IMR-90 (cell line): ENCODE measurements at regions not wholly inside any gene's neighbourhood (a gene's known extent, or its start where the extent isn't known, plus 50 kb on each side); places are given as distances from the start of the nearest gene placed in this dataset.
"Not testable (repeated sequence)": the region's sequence is repeated elsewhere in the genome, so short reads cannot be mapped to it uniquely, and the experiment has no call there.

Source experiments
- ATAC-seq: fragments of 200-7000 bp; cut with Tn5 transposase; 2 replicates; pipeline ENCODE4 v1.9.1; 2020; ENCODE audit warnings: low read depth, mild to moderate bottlenecking, moderate library complexity
- BruUV-seq: library from RNA; stranded (reverse); fragments of 400-500 nt; replicated peaks from 2 replicates; lab custom pipeline; 2021; lab: Mats Ljungman, UMichigan
- CTCF ChIA-PET: fragments of 300-600 bp; formaldehyde crosslinking; extraction: SDS; loops from one replicate; lab custom pipeline; 2021; ENCODE audit warnings: antibody characterized with exemption; lab: Yijun Ruan, JAX
- POLR2A ChIA-PET: fragments of 300-600 bp; sonication (Branson Sonifier 250); formaldehyde crosslinking; loops from one replicate; lab custom pipeline; 2022; ENCODE audit warnings: antibody characterized with exemption; ENCODE audit not compliant: unreplicated experiment; lab: Charles Lee
- DNase-seq: peaks from one replicate; pipeline ENCODE4 v3.0.0; 2013
- H2AFZ ChIP-seq: replicated peaks from 2 replicates; pipeline ENCODE3; 2013; ENCODE audit warnings: low read length, mild to moderate bottlenecking; ENCODE audit not compliant: poor library complexity
- H2AK5ac ChIP-seq: 2 replicates; pipeline ENCODE4 v1.6.1; 2013; ENCODE audit warnings: low read depth, low read length, inconsistent platforms
- H2AK9ac ChIP-seq: replicated peaks from 2 replicates; pipeline ENCODE3; 2013; ENCODE audit warnings: mild to moderate bottlenecking, low read depth, low read length, moderate library complexity; ENCODE audit not compliant: poor library complexity
- H2BK120ac ChIP-seq: 2 replicates; pipeline ENCODE4 v1.6.1; 2013; ENCODE audit warnings: low read depth, low read length, inconsistent platforms
- H2BK15ac ChIP-seq: 3 replicates; pipeline ENCODE4 v1.6.1; 2013; ENCODE audit warnings: low read depth, low read length, inconsistent platforms
- H2BK20ac ChIP-seq: 2 replicates; pipeline ENCODE4 v1.6.1; 2013; ENCODE audit warnings: low read depth, mild to moderate bottlenecking, inconsistent platforms, low read length, moderate library complexity
- H2BK5ac ChIP-seq: 2 replicates; pipeline ENCODE4 v1.6.1; 2013; ENCODE audit warnings: mild to moderate bottlenecking, low read depth, low read length, inconsistent platforms; ENCODE audit not compliant: poor library complexity, severe bottlenecking
- H3K14ac ChIP-seq: replicated peaks from 2 replicates; pipeline ENCODE4 v1.6.1; 2013; ENCODE audit warnings: low read depth, low read length, inconsistent platforms
- H3K18ac ChIP-seq: 2 replicates; pipeline ENCODE4 v1.6.1; 2013; ENCODE audit warnings: low read depth, low read length, control low read depth
- H3K23ac ChIP-seq: 2 replicates; pipeline ENCODE4 v1.6.1; 2013; ENCODE audit warnings: low read depth, low read length, inconsistent platforms
- H3K27ac ChIP-seq: 2 replicates; pipeline ENCODE4 v1.5.1; 2013; ENCODE audit warnings: mild to moderate bottlenecking, control low read depth, low read length; ENCODE audit not compliant: insufficient read depth
- H3K27me3 ChIP-seq: 2 replicates; pipeline ENCODE4 v1.6.1; 2013; ENCODE audit warnings: low read length; ENCODE audit not compliant: control insufficient read depth, insufficient read depth
- H3K36me3 ChIP-seq: 2 replicates; pipeline ENCODE4 v1.6.1; 2013; ENCODE audit warnings: low read length, mixed read lengths; ENCODE audit not compliant: control insufficient read depth, insufficient read depth
- H3K4ac ChIP-seq: 2 replicates; pipeline ENCODE4 v1.6.1; 2013; ENCODE audit warnings: low read depth, low read length, inconsistent platforms
- H3K4me1 ChIP-seq: 2 replicates; pipeline ENCODE4 v1.6.1; 2013; ENCODE audit warnings: low read length, mixed read lengths; ENCODE audit not compliant: control insufficient read depth, insufficient read depth
- H3K4me2 ChIP-seq: 2 replicates; pipeline ENCODE4 v1.6.1; 2013; ENCODE audit warnings: low read depth, mild to moderate bottlenecking, control low read depth, low read length, moderate library complexity
- H3K4me3 ChIP-seq: 2 replicates; pipeline ENCODE4 v1.5.1; 2013; ENCODE audit warnings: low read depth, mild to moderate bottlenecking, control low read depth, low read length, moderate library complexity; ENCODE audit not compliant: insufficient read depth
- H3K56ac ChIP-seq: 2 replicates; pipeline ENCODE4 v1.6.1; 2013; ENCODE audit warnings: low read length, inconsistent platforms; ENCODE audit not compliant: insufficient read depth; ENCODE audit errors: extremely low read depth
- H3K79me1 ChIP-seq, 2 experiments: 2 replicates each; pipeline ENCODE4 v1.6.1; 2013; ENCODE audit warnings: low read length in 2 of 2, inconsistent platforms in 1 of 2, low read depth in 1 of 2
- H3K9ac ChIP-seq: 2 replicates; pipeline ENCODE4 v1.6.1; 2013; ENCODE audit warnings: low read depth, low read length, control low read depth
- H3K9me1 ChIP-seq: 2 replicates; pipeline ENCODE4 v1.6.1; 2013; ENCODE audit warnings: low read length, inconsistent platforms; ENCODE audit not compliant: insufficient read depth
- H3K9me3 ChIP-seq: 2 replicates; pipeline ENCODE4 v1.6.1; 2013; ENCODE audit warnings: low read length; ENCODE audit not compliant: control insufficient read depth, insufficient read depth
- H4K20me1 ChIP-seq: 2 replicates; pipeline ENCODE4 v1.6.1; 2013; ENCODE audit warnings: low read length, inconsistent platforms; ENCODE audit not compliant: insufficient read depth
- H4K5ac ChIP-seq: 2 replicates; pipeline ENCODE4 v1.6.1; 2013; ENCODE audit warnings: mild to moderate bottlenecking, low read depth, low read length, control low read depth
- H4K8ac ChIP-seq, 2 experiments: 2 replicates each; pipeline ENCODE4 v1.6.1; 2013; ENCODE audit warnings: low read depth in 2 of 2, low read length in 2 of 2, control low read depth in 1 of 2, inconsistent platforms in 1 of 2
- H4K91ac ChIP-seq: 2 replicates; pipeline ENCODE4 v1.6.1; 2013; ENCODE audit warnings: low read depth, low read length, inconsistent platforms; ENCODE audit not compliant: insufficient read depth
- WGBS, 2 experiments: methylation state at CpG; one replicate each; pipeline versions ENCODE4 v1.1.5 to v1.1.7; 2013; ENCODE audit warnings: missing lambda C conversion rate in 2 of 2; ENCODE audit not compliant: insufficient read length in 1 of 2; ENCODE audit errors: extremely low coverage in 2 of 2; 5-methylcytosine and 5-hydroxymethylcytosine counted together
- dilution Hi-C: fragments of 300-500 bp; cut with HindIII; formaldehyde crosslinking; loops from one replicate; pipeline ENCODE4 v1.14.3; 2018; ENCODE audit warnings: low sequenced_read_pairs; ENCODE audit not compliant: unreplicated experiment
- in situ Hi-C: fragments of 300-500 bp; cut with MboI; formaldehyde crosslinking; loops from 3 replicates; pipeline ENCODE4 v1.14.3; 2019; ENCODE audit warnings: low sequenced_read_pairs, inconsistent platforms, mixed read lengths
- intact Hi-C: fragments of 100-400 bp; cut with micrococcal nuclease; formaldehyde crosslinking; loops from 2 replicates; pipeline ENCODE4 v1.10.0; 2022

DNA sequence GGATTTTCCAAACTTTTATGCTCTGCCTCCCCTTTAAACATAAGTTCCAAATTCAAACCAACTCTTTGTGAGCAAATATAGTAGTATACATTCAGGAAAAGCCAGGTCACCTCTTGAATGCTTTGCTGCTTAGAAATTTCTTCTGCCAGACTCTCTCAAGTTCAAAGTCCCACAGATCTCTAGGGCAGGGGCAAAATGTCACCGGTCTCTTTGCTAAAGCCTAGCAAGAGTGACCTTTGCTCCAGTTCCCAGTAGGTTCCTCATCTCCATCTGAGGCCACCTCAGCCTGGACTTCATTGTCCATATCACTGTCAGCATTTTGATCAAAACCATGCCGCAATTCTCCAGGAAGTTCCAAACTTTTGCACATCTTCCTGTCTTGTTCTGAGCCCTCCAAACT is 382.3 kb downstream of the PIK3C3 start:
- DNase-seq, H4K5ac ChIP-seq, H3K9me3 ChIP-seq, H2BK15ac ChIP-seq, dilution Hi-C loops, H4K91ac ChIP-seq, H4K20me1 ChIP-seq, CTCF ChIA-PET, H3K18ac ChIP-seq, H3K56ac ChIP-seq, H4K8ac ChIP-seq, H2BK20ac ChIP-seq, H3K4me1 ChIP-seq, H2BK5ac ChIP-seq, H2BK120ac ChIP-seq, H3K9me1 ChIP-seq, H3K23ac ChIP-seq, H3K36me3 ChIP-seq, H2AK9ac ChIP-seq, H2AK5ac ChIP-seq, H3K14ac ChIP-seq, H3K79me1 ChIP-seq, H3K4me2 ChIP-seq, H3K4ac ChIP-seq, H3K27me3 ChIP-seq, in situ Hi-C loops, BruUV-seq, POLR2A ChIA-PET, H2AFZ ChIP-seq, intact Hi-C loops, ATAC-seq, H3K9ac ChIP-seq, H3K27ac ChIP-seq, H3K4me3 ChIP-seq: not testable (repeated sequence)
- no CpG with 5 or more reads among the region's 2 CpGs for WGBS, 2 experiments
